Lung (tissue), 11 donors: ENCODE measurements at regions not wholly inside any gene's neighbourhood (a gene's known extent, or its start where the extent isn't known, plus 50 kb on each side); places are given as distances from the start of the nearest gene placed in this dataset.
"Not testable (repeated sequence)": the region's sequence is repeated elsewhere in the genome, so short reads cannot be mapped to it uniquely, and the experiment has no call there.

Experiments
- ATAC-seq: fragments of 200-7000 bp; cut with Tn5 transposase; one replicate; pipeline ENCODE4 v1.9.1; 2020; ENCODE audit warnings: moderate number of reproducible peaks; ENCODE audit not compliant: insufficient read depth, low FRiP score
- DNase-seq, 3 donors: peaks; one replicate each; pipeline ENCODE4 v3.0.0-alpha.2; 2013 to 2017
- H3K27ac ChIP-seq, 2 donors: one replicate each; pipeline ENCODE4 v1.5.1; 2013; ENCODE audit warnings: mild to moderate bottlenecking in 2 of 2, moderate library complexity in 2 of 2, control low read depth in 1 of 2, inconsistent platforms in 1 of 2, low read depth in 1 of 2, low read length in 1 of 2
- H3K27me3 ChIP-seq, 3 donors: one replicate each; pipeline ENCODE4 v1.5.1; 2013; ENCODE audit warnings: low read length in 2 of 3; ENCODE audit not compliant: control insufficient read depth in 3 of 3, insufficient read depth in 3 of 3
- H3K36me3 ChIP-seq, 4 donors: one replicate each; pipeline ENCODE4 v1.5.1; 2013; ENCODE audit warnings: low read length in 4 of 4, mild to moderate bottlenecking in 1 of 4, moderate library complexity in 1 of 4; ENCODE audit not compliant: control insufficient read depth in 4 of 4, insufficient read depth in 4 of 4
- H3K4me1 ChIP-seq, 5 donors: one replicate each; pipeline ENCODE4 v1.5.1; 2013; ENCODE audit warnings: low read length in 5 of 5, mild to moderate bottlenecking in 2 of 5, moderate library complexity in 1 of 5; ENCODE audit not compliant: control insufficient read depth in 5 of 5, insufficient read depth in 5 of 5
- H3K4me3 ChIP-seq: one replicate; pipeline ENCODE4 v1.5.1; 2013; ENCODE audit warnings: mild to moderate bottlenecking, control low read depth, moderate library complexity
- H3K9ac ChIP-seq, 2 donors: one replicate each; pipeline ENCODE4 v1.5.1; 2013; ENCODE audit warnings: low read length in 2 of 2, control low read depth in 1 of 2; ENCODE audit not compliant: insufficient read depth in 1 of 2
- H3K9me3 ChIP-seq, 4 donors: one replicate each; pipeline ENCODE4 v1.5.1; 2013; ENCODE audit warnings: low read length in 3 of 4, mild to moderate bottlenecking in 1 of 4, moderate library complexity in 1 of 4; ENCODE audit not compliant: control insufficient read depth in 4 of 4, insufficient read depth in 3 of 4
- WGBS, 2 donors: extraction: QIAGEN DNeasy Blood & Tissue Kit; methylation state at CpG; one replicate each; pipeline ENCODE4 v1.1.7; 2013; 5-methylcytosine and 5-hydroxymethylcytosine counted together
- TF ChIP-seq, protein P1 (sequence below): IDR thresholded peaks from 2 replicates; pipeline ENCODE4 v1.5.1; 2012; ENCODE audit warnings: mild to moderate bottlenecking; ENCODE audit errors: control extremely low read depth, extremely low read depth
- donor health status: control.
- donor health status: control.
- donor health status: Bipolar disorder and iron deficiency.
- donor health status: healthy.
- donor health status: DM: yes; HTN: yes; CAD: no.

DNA sequence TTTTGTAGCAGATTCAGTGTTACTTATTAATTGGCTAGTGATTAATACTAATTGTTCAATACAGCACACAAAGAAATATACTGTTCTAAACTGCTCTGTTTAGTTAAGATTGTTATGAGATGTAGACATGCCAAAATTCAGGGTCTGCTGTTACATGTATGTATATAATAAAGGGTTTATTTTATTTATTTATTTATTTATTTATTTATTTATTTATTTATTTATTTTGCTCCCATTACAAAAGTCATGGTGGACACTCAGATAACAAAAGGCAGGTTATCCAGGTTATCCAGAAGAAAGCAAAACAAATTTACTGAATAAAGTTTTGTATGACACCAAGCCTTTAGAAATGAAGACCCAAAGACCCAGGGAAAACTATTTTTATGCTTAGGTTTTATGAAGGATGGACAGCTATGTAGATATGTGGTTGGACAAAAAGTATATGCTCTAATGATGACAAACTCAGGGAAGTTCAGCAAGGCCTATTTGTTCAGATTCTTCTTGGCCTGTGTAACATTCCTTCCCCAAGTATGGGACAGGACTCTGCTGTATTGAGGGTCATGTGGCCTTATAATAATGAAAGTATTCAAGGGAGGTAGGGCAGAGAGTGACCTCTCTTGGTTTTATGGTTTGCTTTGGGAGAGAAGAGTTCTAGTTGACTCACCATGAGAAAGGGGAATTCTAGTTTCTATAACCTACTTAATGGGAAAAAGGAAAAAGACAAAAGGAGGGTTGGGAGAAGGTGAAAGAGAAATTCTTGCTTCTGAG lies 1056.8 kb downstream of the ROBO2 start:
- no peak overlapping the region for H3K27ac ChIP-seq
- DNase-seq (no peak), ATAC-seq (no peak)
- H3K27me3 ChIP-seq = no peaks in the 10 kb centered on the region
- TF ChIP-seq, protein P1, sequence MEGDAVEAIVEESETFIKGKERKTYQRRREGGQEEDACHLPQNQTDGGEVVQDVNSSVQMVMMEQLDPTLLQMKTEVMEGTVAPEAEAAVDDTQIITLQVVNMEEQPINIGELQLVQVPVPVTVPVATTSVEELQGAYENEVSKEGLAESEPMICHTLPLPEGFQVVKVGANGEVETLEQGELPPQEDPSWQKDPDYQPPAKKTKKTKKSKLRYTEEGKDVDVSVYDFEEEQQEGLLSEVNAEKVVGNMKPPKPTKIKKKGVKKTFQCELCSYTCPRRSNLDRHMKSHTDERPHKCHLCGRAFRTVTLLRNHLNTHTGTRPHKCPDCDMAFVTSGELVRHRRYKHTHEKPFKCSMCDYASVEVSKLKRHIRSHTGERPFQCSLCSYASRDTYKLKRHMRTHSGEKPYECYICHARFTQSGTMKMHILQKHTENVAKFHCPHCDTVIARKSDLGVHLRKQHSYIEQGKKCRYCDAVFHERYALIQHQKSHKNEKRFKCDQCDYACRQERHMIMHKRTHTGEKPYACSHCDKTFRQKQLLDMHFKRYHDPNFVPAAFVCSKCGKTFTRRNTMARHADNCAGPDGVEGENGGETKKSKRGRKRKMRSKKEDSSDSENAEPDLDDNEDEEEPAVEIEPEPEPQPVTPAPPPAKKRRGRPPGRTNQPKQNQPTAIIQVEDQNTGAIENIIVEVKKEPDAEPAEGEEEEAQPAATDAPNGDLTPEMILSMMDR = no peak
- H3K4me1 ChIP-seq = peaks cover 0 to 8% (median 0%) of the 10 kb centered on the region in 5 donors
- H3K9me3 ChIP-seq = peaks cover 0 to 3% (median 0%) of the 10 kb centered on the region in 4 donors
- no peak overlapping the region for H3K9ac ChIP-seq
- no peak overlapping the region for H3K4me3 ChIP-seq
- no peaks in the 10 kb centered on the region for H3K36me3 ChIP-seq

DNA sequence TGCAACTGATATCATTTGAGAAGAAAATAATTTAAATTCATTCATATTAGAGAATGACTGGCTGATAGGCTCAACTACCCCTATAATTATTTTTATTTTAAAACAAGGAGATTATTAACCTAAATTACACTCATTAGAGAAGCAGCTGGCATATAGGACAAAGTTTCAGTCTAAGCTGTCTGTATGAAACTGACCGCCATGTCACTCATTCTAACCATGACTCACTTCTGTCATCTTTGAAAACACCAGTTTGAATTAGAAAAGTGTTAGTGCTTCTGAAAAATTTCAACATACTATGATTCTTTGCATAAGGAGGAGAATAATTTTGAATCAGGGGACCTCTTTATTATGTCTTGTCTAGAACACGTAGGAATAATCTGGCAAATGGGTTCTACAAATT lies 1058.5 kb downstream of the ROBO2 start:
- H3K4me1 ChIP-seq = peaks cover 0 to 12% (median 0%) of the 10 kb centered on the region in 5 donors
- DNase-seq (no peak), ATAC-seq (no peak)
- WGBS, 2 donors = 91 to 95% methylated on average over 2 of the region's 2 CpGs
- no peaks in the 10 kb centered on the region for H3K27me3 ChIP-seq
- no peak overlapping the region for H3K27ac ChIP-seq
- H3K36me3 ChIP-seq = no peaks in the 10 kb centered on the region
- peaks cover 0 to 2% (median 0%) of the 10 kb centered on the region in 4 donors for H3K9me3 ChIP-seq
- H3K9ac ChIP-seq = no peak overlapping the region
- H3K4me3 ChIP-seq = no peak overlapping the region
- TF ChIP-seq, protein P1 = no peak

- peaks cover 0 to 12% (median 0%) of the 10 kb centered on the region in 5 donors for H3K4me1 ChIP-seq
- no peaks in the 10 kb centered on the region for H3K27me3 ChIP-seq
- H3K9ac ChIP-seq = peak overlapping the region in 1 of 2 donors; percentile 9
- TF ChIP-seq, protein P1 = no peak
- peaks cover 0 to 2% (median 0%) of the 10 kb centered on the region in 4 donors for H3K9me3 ChIP-seq
- ATAC-seq = no peak
- WGBS, 2 donors = 63 to 83% methylated on average over 3 of the region's 3 CpGs
- DNase-seq = peak in 2 of 3 donors; percentile 20 to 51
- H3K36me3 ChIP-seq = no peaks in the 10 kb centered on the region
- H3K4me3 ChIP-seq = no peak overlapping the region
- H3K27ac ChIP-seq = peak overlapping the region in 1 of 2 donors; percentile 60
Measured at GRCh38 chr3:78101384-78101783, 1061.5 kb downstream of the ROBO2 start.

- ATAC-seq, H3K36me3 ChIP-seq, DNase-seq, H3K9ac ChIP-seq, H3K27ac ChIP-seq, H3K27me3 ChIP-seq, H3K9me3 ChIP-seq, H3K4me3 ChIP-seq: not testable (repeated sequence)
- peaks cover 0 to 20% (median 9%) of the 10 kb centered on the region in 5 donors for H3K4me1 ChIP-seq
- WGBS, 2 donors = 93 to 97% methylated on average over 27 to 31 of the region's 31 CpGs
Measured at GRCh38 chr3:78108269-78108961, 1068.5 kb downstream of the ROBO2 start.
